Stomach (tissue), 4 donors: ENCODE measurements at regions not wholly inside any gene's neighbourhood (a gene's known extent, or its start where the extent isn't known, plus 50 kb on each side); places are given as distances from the start of the nearest gene placed in this dataset.

ENCODE experiments used
- EP300 ChIP-seq: sonication (generic); formaldehyde crosslinking; IDR thresholded peaks from one replicate; pipeline ENCODE4 v1.6.1; 2017; ENCODE audit warnings: antibody characterized with exemption
- POLR2A ChIP-seq, 4 donors: fragments of 450-650 bp; IDR thresholded peaks; one replicate each; pipeline ENCODE4 v1.6.1; 2016; ENCODE audit warnings: antibody characterized with exemption in 4 of 4, control low read depth in 2 of 4, mild to moderate bottlenecking in 1 of 4, moderate library complexity in 1 of 4
- POLR2AphosphoS5 ChIP-seq, 3 donors: sonication (generic); formaldehyde crosslinking; IDR thresholded peaks; one replicate each; pipeline ENCODE4 v1.6.1; 2016; ENCODE audit warnings: antibody characterized with exemption in 3 of 3
- TF ChIP-seq, protein P1 (sequence below), 7 experiments: fragments of 450-650 bp in 4 of 7; fragments of 200-600 bp in 3 of 7; sonication (generic) in 3 of 7; IDR thresholded peaks; one replicate each; pipeline ENCODE4 v1.5.1; 2016 to 2019; ENCODE audit warnings: antibody characterized with exemption in 7 of 7, control low read depth in 2 of 7, mild to moderate bottlenecking in 1 of 7

- TF ChIP-seq, protein P1, sequence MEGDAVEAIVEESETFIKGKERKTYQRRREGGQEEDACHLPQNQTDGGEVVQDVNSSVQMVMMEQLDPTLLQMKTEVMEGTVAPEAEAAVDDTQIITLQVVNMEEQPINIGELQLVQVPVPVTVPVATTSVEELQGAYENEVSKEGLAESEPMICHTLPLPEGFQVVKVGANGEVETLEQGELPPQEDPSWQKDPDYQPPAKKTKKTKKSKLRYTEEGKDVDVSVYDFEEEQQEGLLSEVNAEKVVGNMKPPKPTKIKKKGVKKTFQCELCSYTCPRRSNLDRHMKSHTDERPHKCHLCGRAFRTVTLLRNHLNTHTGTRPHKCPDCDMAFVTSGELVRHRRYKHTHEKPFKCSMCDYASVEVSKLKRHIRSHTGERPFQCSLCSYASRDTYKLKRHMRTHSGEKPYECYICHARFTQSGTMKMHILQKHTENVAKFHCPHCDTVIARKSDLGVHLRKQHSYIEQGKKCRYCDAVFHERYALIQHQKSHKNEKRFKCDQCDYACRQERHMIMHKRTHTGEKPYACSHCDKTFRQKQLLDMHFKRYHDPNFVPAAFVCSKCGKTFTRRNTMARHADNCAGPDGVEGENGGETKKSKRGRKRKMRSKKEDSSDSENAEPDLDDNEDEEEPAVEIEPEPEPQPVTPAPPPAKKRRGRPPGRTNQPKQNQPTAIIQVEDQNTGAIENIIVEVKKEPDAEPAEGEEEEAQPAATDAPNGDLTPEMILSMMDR (IDR thresholded peaks at IDR 0.05), result no peak
- TF ChIP-seq POLR2AphosphoS5 (IDR thresholded peaks at IDR 0.05) (no peak), POLR2A (IDR thresholded peaks at IDR 0.05) (no peak), EP300 (no peak)
These were observed 428.0 kb downstream of the EPHA5 start for GRCh38 chr4:65242156-65242846.
